ENCODE measurements at regions not wholly inside any gene's neighbourhood (a gene's known extent, or its start where the extent isn't known, plus 50 kb on each side); places are given as distances from the start of the nearest gene placed in this dataset.

- no peak for ATAC-seq
- intact Hi-C loops (cut with DNase I), result no loop called here
- no peak for DNase-seq (ENCODE audit: low spot score)
Observed at GRCh38 chr3:80492162-80492561, 724.4 kb upstream of the ROBO1 start.

GRCh38 chr3:80472961-80473360, 705.2 kb upstream of the ROBO1 start:
- intact Hi-C loops (cut with DNase I), result no loop called here
- no peak for DNase-seq (ENCODE audit: low spot score)

DNA sequence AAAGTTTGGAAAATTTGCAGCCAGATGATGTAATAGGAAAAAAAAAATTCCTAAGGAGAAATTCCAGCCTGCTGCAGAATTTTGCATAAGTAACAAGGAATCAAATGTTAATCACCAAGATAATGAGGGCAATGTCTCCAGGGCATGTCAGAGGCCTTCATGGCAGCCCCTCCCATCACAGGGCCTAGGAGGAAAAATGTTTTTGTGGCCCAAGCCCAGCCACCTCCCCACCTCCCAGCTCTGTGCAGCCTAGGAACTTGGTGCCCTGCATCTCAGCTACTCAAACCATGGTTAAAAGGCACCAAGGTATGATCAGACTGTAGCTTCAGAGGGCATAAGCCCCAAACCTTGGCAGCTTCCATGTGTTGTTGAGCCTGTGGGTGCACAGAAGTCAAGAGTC, 704.7 kb upstream of the ROBO1 start:
- DNase-seq (ENCODE audit: low spot score) (no peak), ATAC-seq (no peak)
- intact Hi-C loops (cut with DNase I), result no loop called here

More at GRCh38 chr3:80472961-80473360, 705.2 kb upstream of the ROBO1 start:
- ATAC-seq, result no peak

DNA sequence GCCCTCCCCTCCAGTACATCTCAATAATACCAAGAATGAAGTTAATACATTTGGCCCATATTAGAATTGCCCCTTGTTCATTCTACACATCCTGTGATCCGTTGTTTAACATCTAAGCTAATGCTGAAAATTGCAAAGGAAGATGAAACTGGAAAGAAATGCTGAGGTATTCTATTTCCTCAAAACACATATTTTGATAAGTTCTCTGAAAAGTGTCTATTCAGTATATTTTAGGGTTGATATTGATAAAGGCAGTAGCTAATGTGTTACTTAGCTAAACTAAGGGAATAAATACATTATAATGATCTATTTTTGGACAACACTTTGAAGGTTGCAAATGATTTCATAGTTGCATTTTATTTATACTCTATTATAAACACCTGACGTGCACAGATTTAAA, 702.6 kb upstream of the ROBO1 start:
- ATAC-seq (no peak), DNase-seq (ENCODE audit: low spot score) (no peak)
- intact Hi-C loops (cut with DNase I), result no loop called here

DNA sequence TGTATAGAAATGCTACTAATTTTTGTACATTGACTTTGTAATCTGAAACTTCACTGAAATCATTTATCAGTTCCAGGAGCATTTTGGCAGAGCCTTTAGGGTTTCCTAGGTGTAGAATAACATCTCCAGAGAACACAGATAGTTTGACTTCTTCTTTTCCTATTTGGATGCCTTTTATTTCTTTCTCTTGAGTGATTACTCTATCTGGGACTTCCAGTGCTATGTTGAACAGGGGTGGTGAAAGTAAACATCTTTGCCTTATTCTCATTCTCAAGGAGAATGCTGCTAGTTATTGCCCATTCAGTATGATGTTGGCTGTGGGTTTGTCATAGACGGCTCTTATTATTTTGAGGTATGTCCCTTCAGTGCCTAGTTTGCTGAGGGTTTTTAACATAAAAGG, 697.9 kb upstream of the ROBO1 start:
- intact Hi-C loops (cut with DNase I), result no loop called here
- ATAC-seq, result no peak
- no peak for DNase-seq (ENCODE audit: low spot score)

GRCh38 chr3:80451393-80451792, 683.6 kb upstream of the ROBO1 start:
- ATAC-seq (no peak), DNase-seq (ENCODE audit: low spot score) (no peak)
- intact Hi-C loops (cut with DNase I), result no loop called here

- no peak for ATAC-seq
- intact Hi-C loops (cut with DNase I), result no loop called here
- no peak for DNase-seq (ENCODE audit: low spot score)
Observed at GRCh38 chr3:80445641-80446040, 677.8 kb upstream of the ROBO1 start.

- intact Hi-C loops (cut with DNase I), result no loop called here
- no peak for ATAC-seq
- no peak for DNase-seq (ENCODE audit: low spot score)
Observed at GRCh38 chr3:80445053-80445452, 677.3 kb upstream of the ROBO1 start.

- DNase-seq (ENCODE audit: low spot score), result no peak
- ATAC-seq, result no peak
- intact Hi-C loops (cut with DNase I), result no loop called here
Observed at GRCh38 chr3:80439490-80439889, 671.7 kb upstream of the ROBO1 start.

DNA sequence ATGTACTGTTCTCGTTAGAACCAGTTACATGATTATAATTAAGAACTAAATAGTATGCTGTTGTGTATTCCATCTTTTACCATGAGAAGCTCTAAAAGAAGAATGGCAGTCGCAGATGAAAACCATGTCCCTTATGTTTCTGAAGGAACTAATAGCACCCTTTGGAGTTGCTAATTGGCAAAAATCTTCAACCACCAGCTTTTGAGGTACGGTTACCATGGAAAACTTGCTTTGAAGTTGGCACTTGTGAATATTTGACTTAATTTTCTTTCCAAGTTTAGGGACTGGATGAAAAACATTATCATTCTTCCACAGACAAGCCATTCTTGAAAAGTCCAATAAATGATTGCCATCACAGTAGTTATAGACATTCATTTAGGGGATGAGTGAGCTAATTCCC, 666.6 kb upstream of the ROBO1 start:
- no peak for ATAC-seq
- intact Hi-C loops (cut with DNase I), result no loop called here
- no peak for DNase-seq (ENCODE audit: low spot score)

GRCh38 chr3:80424951-80425350, 657.2 kb upstream of the ROBO1 start:
- no peak for ATAC-seq
- DNase-seq (ENCODE audit: low spot score), result no peak
- intact Hi-C loops (cut with DNase I), result no loop called here

DNA sequence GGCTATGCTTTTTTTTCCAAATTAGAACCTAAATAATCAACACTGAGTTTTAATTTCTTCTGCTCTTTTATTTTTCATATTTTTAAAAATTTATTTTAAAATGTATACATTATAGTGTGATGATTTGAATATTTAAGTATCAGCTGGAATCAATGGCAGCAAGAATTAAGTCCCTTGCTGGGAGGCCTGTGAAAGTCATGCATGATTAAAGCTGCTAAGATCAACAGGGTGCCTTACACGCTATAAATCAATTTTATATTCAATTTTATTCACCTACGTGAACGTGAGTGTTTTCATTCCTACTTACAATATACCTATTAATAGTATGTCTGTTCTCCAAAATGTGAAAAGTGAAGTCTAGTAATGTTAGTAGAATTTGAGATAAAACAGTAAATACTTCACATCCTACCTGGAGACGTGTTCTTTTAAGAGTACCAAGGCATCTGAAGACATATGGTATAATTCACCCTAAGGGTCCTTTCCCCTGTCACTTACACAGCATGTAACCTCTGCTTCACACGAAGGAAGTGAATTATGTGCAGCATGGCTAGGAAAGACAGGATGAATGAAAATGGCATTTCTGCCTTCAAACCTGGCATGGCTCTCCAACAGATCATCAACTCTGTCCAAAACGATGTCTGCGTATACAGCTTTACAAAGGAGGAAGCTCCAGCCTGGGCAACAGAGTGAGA, 640.4 kb upstream of the ROBO1 start:
- intact Hi-C loops (cut with DNase I), result no loop called here
- ATAC-seq, result no peak
- DNase-seq (ENCODE audit: low spot score), result no peak

DNA sequence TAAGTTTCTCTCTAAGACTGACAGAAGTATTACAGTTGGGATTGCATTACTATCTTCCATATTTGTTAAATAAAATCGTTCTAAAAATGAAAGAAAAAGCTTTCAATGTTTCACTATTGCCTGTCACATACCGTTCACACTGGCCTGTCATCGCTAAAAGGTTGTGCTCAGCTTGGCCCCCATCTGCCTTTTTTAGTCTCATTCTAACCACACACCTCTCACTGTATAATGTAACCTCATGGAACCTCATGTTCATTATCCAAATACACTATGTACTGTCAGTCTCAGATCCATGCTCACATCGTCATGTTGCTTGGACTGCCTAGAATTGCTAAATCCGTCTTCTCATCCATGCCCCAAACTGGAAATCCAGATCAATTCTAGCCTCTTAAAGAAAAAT, 637.8 kb upstream of the ROBO1 start:
- DNase-seq (ENCODE audit: low spot score), result no peak
- ATAC-seq, result no peak
- intact Hi-C loops (cut with DNase I), result no loop called here

DNA sequence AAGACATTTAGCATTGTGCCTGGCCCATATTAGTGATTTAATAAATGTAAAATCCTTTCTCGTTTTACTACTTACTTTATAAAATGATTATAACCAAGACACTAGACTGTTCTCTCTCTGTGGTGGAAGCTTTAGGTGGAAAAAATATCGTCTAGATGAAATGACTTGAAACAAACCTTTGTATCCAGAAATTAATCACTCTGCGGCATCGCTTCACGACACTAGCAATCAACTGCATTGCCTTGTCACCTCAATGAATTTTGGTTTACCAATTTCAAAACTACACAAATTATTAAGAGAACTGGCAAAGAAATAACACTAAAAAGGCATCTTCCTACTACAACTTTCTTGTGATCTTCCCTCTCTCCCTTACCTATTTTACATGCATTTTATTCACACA, 627.2 kb upstream of the ROBO1 start:
- intact Hi-C loops (cut with DNase I), result no loop called here
- no peak for DNase-seq (ENCODE audit: low spot score)
- ATAC-seq, result no peak

DNA sequence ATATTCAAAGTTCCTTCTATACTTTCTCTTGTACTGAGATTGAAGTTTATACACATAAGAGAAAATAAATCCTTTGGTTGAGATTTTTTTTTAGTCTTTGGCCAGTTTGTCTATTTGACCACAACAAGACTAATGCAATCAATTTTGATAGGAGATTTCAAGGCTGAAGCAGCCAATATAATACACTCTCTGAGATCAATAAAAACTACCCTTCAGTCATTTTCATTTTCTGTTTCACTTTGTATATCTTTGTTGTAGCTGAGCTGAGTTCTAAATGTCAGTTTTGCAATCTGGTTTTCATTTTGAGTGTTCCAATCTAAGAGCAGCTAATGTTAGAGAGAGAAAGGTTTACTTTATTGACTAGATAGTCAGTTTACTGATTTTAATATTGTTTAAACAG, 623.8 kb upstream of the ROBO1 start:
- DNase-seq (ENCODE audit: low spot score) (no peak), ATAC-seq (no peak)
- intact Hi-C loops (cut with DNase I), result no loop called here

DNA sequence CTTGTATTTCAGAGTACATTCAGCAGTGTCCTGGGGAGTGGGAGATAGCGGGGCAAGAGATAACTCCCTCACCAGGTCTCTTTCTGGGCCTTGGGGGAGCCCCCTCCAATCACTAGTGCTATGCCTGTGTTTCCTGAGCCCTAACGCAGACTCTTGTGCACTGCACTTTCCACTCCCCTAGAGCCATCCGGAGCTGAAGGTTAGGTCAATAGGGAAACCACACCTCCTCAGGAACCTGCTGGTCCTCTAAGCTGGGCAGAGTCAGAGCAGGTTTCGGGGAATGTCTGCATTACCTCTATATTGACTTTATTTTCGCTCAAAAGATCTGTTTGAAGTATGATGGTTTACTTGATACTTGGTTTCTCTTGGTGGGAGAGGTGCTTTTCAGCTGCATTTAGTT, 617.0 kb upstream of the ROBO1 start:
- no peak for DNase-seq (ENCODE audit: low spot score)
- no peak for ATAC-seq
- intact Hi-C loops (cut with DNase I), result no loop called here

DNA sequence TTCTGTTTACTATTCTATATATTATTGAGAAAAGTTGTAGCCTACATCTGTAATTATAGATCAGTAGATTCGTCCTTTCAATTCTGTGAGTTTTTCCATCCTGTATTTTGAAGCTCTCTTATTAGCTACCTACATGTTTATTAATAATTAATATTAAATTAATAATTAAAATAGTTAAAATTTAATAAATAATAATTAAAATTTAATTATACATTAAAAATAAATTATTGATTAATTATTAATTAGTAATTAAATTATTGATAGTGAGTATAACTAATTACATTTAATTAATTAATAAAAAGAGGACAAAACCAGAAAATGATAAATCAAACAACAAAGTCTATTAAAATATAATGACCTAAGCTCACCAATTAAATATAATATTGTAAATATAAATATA, 606.6 kb upstream of the ROBO1 start:
- intact Hi-C loops (cut with DNase I), result no loop called here
- DNase-seq (ENCODE audit: low spot score) (no peak), ATAC-seq (no peak)

DNA sequence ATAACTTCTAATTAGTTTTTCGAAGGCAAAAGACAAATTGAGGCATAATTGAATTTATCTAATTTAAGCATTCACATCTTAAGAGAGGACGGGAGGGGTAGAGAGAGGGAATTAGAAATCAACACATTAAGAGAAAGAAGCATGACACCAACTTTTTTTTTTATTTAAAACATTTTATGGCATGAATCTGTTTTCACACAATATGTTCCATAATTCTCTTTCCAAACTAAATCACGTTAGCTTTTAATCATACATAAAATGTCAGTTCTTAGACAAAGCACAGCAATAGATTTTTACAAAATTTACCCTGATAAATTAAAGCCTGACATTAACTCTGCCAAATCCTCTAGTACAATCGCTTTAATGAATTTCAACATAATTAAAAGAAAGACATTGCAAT, 600.8 kb upstream of the ROBO1 start:
- DNase-seq (ENCODE audit: low spot score), result no peak
- ATAC-seq, result no peak
- intact Hi-C loops (cut with DNase I), result no loop called here

- DNase-seq (ENCODE audit: low spot score), result no peak
- no peak for ATAC-seq
- intact Hi-C loops (cut with DNase I), result no loop called here
Observed at GRCh38 chr3:80366808-80367548, 599.2 kb upstream of the ROBO1 start.

GRCh38 chr3:80357761-80358160, 590.0 kb upstream of the ROBO1 start:
- ATAC-seq (no peak), DNase-seq (ENCODE audit: low spot score) (no peak)
- intact Hi-C loops (cut with DNase I), result no loop called here

DNA sequence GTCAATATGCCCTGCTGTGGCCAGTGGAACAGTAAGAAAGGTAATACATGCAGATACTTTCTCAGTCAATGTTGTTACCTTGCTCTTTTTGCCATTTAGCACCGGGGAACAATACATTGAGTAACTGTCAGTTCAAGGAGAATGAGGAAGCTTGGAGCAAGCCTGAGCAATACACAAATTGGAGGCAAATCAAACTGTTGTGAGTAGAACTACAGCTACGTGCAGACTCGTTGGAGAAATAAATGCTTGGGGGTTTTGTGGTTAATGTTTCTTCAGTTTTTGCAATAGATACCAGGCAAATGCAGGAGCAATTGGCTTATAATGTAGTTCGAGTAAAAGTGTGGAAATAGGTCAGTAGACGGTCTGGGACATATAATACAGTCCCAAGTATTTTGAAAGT, 587.3 kb upstream of the ROBO1 start:
- ATAC-seq (no peak), DNase-seq (ENCODE audit: low spot score) (no peak)
- intact Hi-C loops (cut with DNase I), result no loop called here

All from sciatic nerve (tissue), 2 donors.